IPS DF 19.7 (cell line): ENCODE measurements at regions not wholly inside any gene's neighbourhood (a gene's known extent, or its start where the extent isn't known, plus 50 kb on each side); places are given as distances from the start of the nearest gene placed in this dataset.

Source experiments
- DNase-seq: peaks from one replicate; pipeline ENCODE4 v3.0.0-alpha.2; 2013; ENCODE audit warnings: low read depth, low spot score

- no peak for DNase-seq
These were observed 56.1 kb downstream of the BTG1 start for GRCh38 chr12:92089559-92089958.

- no peak for DNase-seq
These were observed 56.8 kb downstream of the BTG1 start for GRCh38 chr12:92088805-92089204.

- DNase-seq, result no peak
These were observed 60.0 kb downstream of the BTG1 start for GRCh38 chr12:92085736-92086040.

- DNase-seq, result no peak
These were observed 60.5 kb downstream of the BTG1 start for GRCh38 chr12:92085040-92085735.

GRCh38 chr12:92080911-92081285 is 64.7 kb downstream of the BTG1 start:
- DNase-seq, result no peak

- DNase-seq, result no peak
These were observed 66.6 kb downstream of the BTG1 start for GRCh38 chr12:92079054-92079385.

- DNase-seq, result no peak
These were observed 67.2 kb downstream of the BTG1 start for GRCh38 chr12:92078167-92079053.

GRCh38 chr12:92077530-92077929 is 68.1 kb downstream of the BTG1 start:
- DNase-seq, result no peak

GRCh38 chr12:92076101-92076500 is 69.5 kb downstream of the BTG1 start:
- DNase-seq, result no peak

- DNase-seq, result no peak
These were observed 70.2 kb downstream of the BTG1 start for GRCh38 chr12:92075425-92075914.

- no peak for DNase-seq
These were observed 70.8 kb downstream of the BTG1 start for GRCh38 chr12:92074889-92075288.

GRCh38 chr12:92073094-92073493 is 72.6 kb downstream of the BTG1 start:
- no peak for DNase-seq

- DNase-seq, result no peak
These were observed 73.5 kb downstream of the BTG1 start for GRCh38 chr12:92072112-92072511.

GRCh38 chr12:92070864-92071445 is 74.7 kb downstream of the BTG1 start:
- no peak for DNase-seq

GRCh38 chr12:92070054-92070863 is 75.4 kb downstream of the BTG1 start:
- DNase-seq, result no peak

GRCh38 chr12:92068459-92068858 is 77.2 kb downstream of the BTG1 start:
- DNase-seq, result no peak

GRCh38 chr12:92065639-92066038 is 80.0 kb downstream of the BTG1 start:
- DNase-seq, result no peak

- DNase-seq, result no peak
These were observed 80.6 kb downstream of the BTG1 start for GRCh38 chr12:92065018-92065499.

GRCh38 chr12:92064422-92064821 is 81.2 kb downstream of the BTG1 start:
- no peak for DNase-seq

- no peak for DNase-seq
These were observed 82.0 kb downstream of the BTG1 start for GRCh38 chr12:92063641-92064040.

GRCh38 chr12:92062539-92063493 is 82.8 kb downstream of the BTG1 start:
- no peak for DNase-seq
